Upper lobe of left lung (tissue), 4 donors: ENCODE measurements at regions not wholly inside any gene's neighbourhood (a gene's known extent, or its start where the extent isn't known, plus 50 kb on each side); places are given as distances from the start of the nearest gene placed in this dataset.

ENCODE experiments used
- CTCF ChIP-seq, 6 experiments: fragments of 450-650 bp in 4 of 6; fragments of 200-600 bp in 2 of 6; sonication (generic) in 2 of 6; IDR thresholded peaks; one replicate each; pipeline ENCODE4 v1.5.1; 2016 to 2019; ENCODE audit warnings: antibody characterized with exemption in 6 of 6
- POLR2A ChIP-seq, 4 donors: fragments of 450-650 bp; IDR thresholded peaks; one replicate each; pipeline ENCODE4 v1.5.1; 2016 to 2017; ENCODE audit warnings: antibody characterized with exemption in 4 of 4, mild to moderate bottlenecking in 2 of 4

- TF ChIP-seq POLR2A (IDR thresholded peaks at IDR 0.05): no peak
- no peak for TF ChIP-seq CTCF (IDR thresholded peaks at IDR 0.05)
Measured at GRCh38 chr7:24127930-24128329, 156.1 kb upstream of the NPY start.
